Brain microvascular endothelial cell (primary cell): ENCODE measurements at regions not wholly inside any gene's neighbourhood (a gene's known extent, or its start where the extent isn't known, plus 50 kb on each side); places are given as distances from the start of the nearest gene placed in this dataset.

ENCODE experiments used
- DNase-seq: peaks from one replicate; pipeline ENCODE4 v3.0.0-alpha.2; 2020
- H3K27ac ChIP-seq: fragments of 250-450 bp; sonication (Bioruptor Pico); 2 replicates; pipeline ENCODE4 v1.5.1; 2020; ENCODE audit warnings: mild to moderate bottlenecking, moderate library complexity
- H3K27me3 ChIP-seq: fragments of 250-450 bp; sonication (Bioruptor Pico); replicated peaks from 2 replicates; pipeline ENCODE4 v1.5.1; 2020; ENCODE audit warnings: mild to moderate bottlenecking
- H3K36me3 ChIP-seq: fragments of 250-450 bp; sonication (Bioruptor Pico); replicated peaks from 2 replicates; pipeline ENCODE4 v1.5.1; 2020; ENCODE audit warnings: mild to moderate bottlenecking
- H3K4me3 ChIP-seq: 2 replicates; pipeline ENCODE4 v1.5.1; 2011; ENCODE audit warnings: low read depth, mild to moderate bottlenecking, control low read depth, low read length, moderate library complexity
- CTCF ChIP-seq: IDR thresholded peaks from 2 replicates; pipeline ENCODE4 v1.5.1; 2011; ENCODE audit warnings: low read depth, mild to moderate bottlenecking, moderate library complexity, low read length, control low read depth, inconsistent platforms; ENCODE audit errors: missing control alignments
- in situ Hi-C: cut with HindIII; loops from 2 replicates; pipeline ENCODE4 v1.10.0; 2017; ENCODE audit warnings: low sequenced_read_pairs, low pct_ligation_motif_present

- in situ Hi-C loops: no loop called here
- TF ChIP-seq CTCF: no peak
- Histone ChIP-seq H3K4me3 (no peak overlapping the region), H3K27me3 (no peaks in the 10 kb centered on the region), H3K27ac (no peak overlapping the region), H3K36me3 (no peaks in the 10 kb centered on the region)
- no peak for DNase-seq
Observed at GRCh38 chr11:22130462-22131053, 62.3 kb upstream of the ANO5 start.

GRCh38 chr11:22133776-22134175 is 59.1 kb upstream of the ANO5 start:
- no peak for DNase-seq
- H3K36me3 ChIP-seq: no peaks in the 10 kb centered on the region
- H3K27ac ChIP-seq: no peak overlapping the region
- TF ChIP-seq CTCF: no peak
- in situ Hi-C loops: no loop called here
- H3K4me3 ChIP-seq: no peak overlapping the region
- H3K27me3 ChIP-seq: no peaks in the 10 kb centered on the region

- no peak for DNase-seq
- H3K27ac ChIP-seq: no peak overlapping the region
- H3K27me3 ChIP-seq: no peaks in the 10 kb centered on the region
- in situ Hi-C loops: no loop called here
- no peak for TF ChIP-seq CTCF
- H3K4me3 ChIP-seq: no peak overlapping the region
- H3K36me3 ChIP-seq: no peaks in the 10 kb centered on the region
Observed at GRCh38 chr11:22138264-22138663, 54.6 kb upstream of the ANO5 start.
